ENCODE measurements at regions not wholly inside any gene's neighbourhood (a gene's known extent, or its start where the extent isn't known, plus 50 kb on each side); places are given as distances from the start of the nearest gene placed in this dataset.
A peak's percentile ranks its signal among the peaks of the same experiment; 100 is the strongest.

GRCh38 chr5:38714703-38715355 lies 131.0 kb upstream of the OSMR start:
- no peaks in the 10 kb centered on the region for H3K9me3 ChIP-seq
- DNase-seq (no peak), ATAC-seq (no peak)
- no peaks in the 10 kb centered on the region for H3K4me1 ChIP-seq (ENCODE audit: low read depth)
- H3K36me3 ChIP-seq (ENCODE audit: low read depth): no peaks in the 10 kb centered on the region
- intact Hi-C loops (cut with DNase I, micrococcal nuclease): no loop called here
- no peak for TF ChIP-seq CTCF (IDR thresholded peaks at IDR 0.05)
- no peak overlapping the region for H3K4me3 ChIP-seq

- DNase-seq (no peak), ATAC-seq (no peak)
- TF ChIP-seq CTCF (IDR thresholded peaks at IDR 0.05): no peak
- intact Hi-C loops (cut with DNase I, micrococcal nuclease): no loop called here
- Histone ChIP-seq H3K9me3 (no peaks in the 10 kb centered on the region), H3K4me3 (no peak overlapping the region), H3K4me1 (ENCODE audit: low read depth) (no peaks in the 10 kb centered on the region), H3K36me3 (ENCODE audit: low read depth) (no peaks in the 10 kb centered on the region)
Measured at GRCh38 chr5:38715696-38716095, 130.1 kb upstream of the OSMR start.

- H3K36me3 ChIP-seq (ENCODE audit: low read depth): no peaks in the 10 kb centered on the region
- intact Hi-C loops (cut with DNase I, micrococcal nuclease): no loop called here
- no peak for TF ChIP-seq CTCF (IDR thresholded peaks at IDR 0.05)
- H3K9me3 ChIP-seq: no peaks in the 10 kb centered on the region
- H3K4me3 ChIP-seq: no peak overlapping the region
- H3K4me1 ChIP-seq (ENCODE audit: low read depth): no peaks in the 10 kb centered on the region
- no peak for DNase-seq
- no peak for ATAC-seq
Measured at GRCh38 chr5:38716516-38716915, 129.3 kb upstream of the OSMR start.

GRCh38 chr5:38718771-38719391 lies 126.9 kb upstream of the OSMR start:
- Histone ChIP-seq H3K9me3 (no peaks in the 10 kb centered on the region), H3K4me1 (ENCODE audit: low read depth) (no peaks in the 10 kb centered on the region), H3K4me3 (no peak overlapping the region), H3K36me3 (ENCODE audit: low read depth) (no peaks in the 10 kb centered on the region)
- ATAC-seq (peak; percentile 29), DNase-seq (no peak)
- intact Hi-C loops (cut with DNase I, micrococcal nuclease): no loop called here
- no peak for TF ChIP-seq CTCF (IDR thresholded peaks at IDR 0.05)

GRCh38 chr5:38719403-38719802 lies 126.4 kb upstream of the OSMR start:
- no peak overlapping the region for H3K4me3 ChIP-seq
- no peaks in the 10 kb centered on the region for H3K9me3 ChIP-seq
- no peak for DNase-seq
- no peaks in the 10 kb centered on the region for H3K4me1 ChIP-seq (ENCODE audit: low read depth)
- intact Hi-C loops (cut with DNase I, micrococcal nuclease): no loop called here
- ATAC-seq: no peak
- no peak for TF ChIP-seq CTCF (IDR thresholded peaks at IDR 0.05)
- H3K36me3 ChIP-seq (ENCODE audit: low read depth): no peaks in the 10 kb centered on the region

Measured in mucosa of descending colon (tissue), 3 donors.